T47D (cell line): ENCODE measurements at regions not wholly inside any gene's neighbourhood (a gene's known extent, or its start where the extent isn't known, plus 50 kb on each side); places are given as distances from the start of the nearest gene placed in this dataset.

Source experiments
- DNase-seq, 2 experiments: peaks; one replicate each; pipeline versions ENCODE4 v3.0.0 to v3.0.0-alpha.2; 2011 to 2012; ENCODE audit warnings: low read depth in 1 of 2, low spot score in 1 of 2
- JUND ChIP-seq: IDR thresholded peaks from 2 replicates; pipeline ENCODE4 v1.6.1; 2012; ENCODE audit warnings: low read depth
- in situ Hi-C: cut with HindIII; loops from 2 replicates; pipeline ENCODE4 v1.10.0; 2016; ENCODE audit warnings: low sequenced_read_pairs, low pct_unique_long_range_greater_than_20kb

- TF ChIP-seq JUND: no peak
- no peak for DNase-seq
- in situ Hi-C loops: no loop called here
These were observed 700.3 kb upstream of the SEMA3D start for GRCh38 chr7:85887133-85887532.

GRCh38 chr7:85882335-85882734, 695.5 kb upstream of the SEMA3D start:
- no peak for TF ChIP-seq JUND
- no peak for DNase-seq
- in situ Hi-C loops: no loop called here

GRCh38 chr7:85875398-85875797, 688.5 kb upstream of the SEMA3D start:
- no peak for DNase-seq
- in situ Hi-C loops: no loop called here
- no peak for TF ChIP-seq JUND

GRCh38 chr7:85866540-85866939, 679.7 kb upstream of the SEMA3D start:
- no peak for DNase-seq
- no peak for TF ChIP-seq JUND
- in situ Hi-C loops: no loop called here

- peak; percentile 13 to 65 for DNase-seq
- in situ Hi-C loops: no loop called here
- no peak for TF ChIP-seq JUND
These were observed 664.8 kb upstream of the SEMA3D start for GRCh38 chr7:85851571-85852193.

GRCh38 chr7:85850381-85850780, 663.5 kb upstream of the SEMA3D start:
- DNase-seq: no peak
- in situ Hi-C loops: no loop called here
- TF ChIP-seq JUND: no peak

GRCh38 chr7:85840554-85840953, 653.7 kb upstream of the SEMA3D start:
- in situ Hi-C loops: no loop called here
- no peak for TF ChIP-seq JUND
- DNase-seq: no peak

- no peak for DNase-seq
- in situ Hi-C loops: no loop called here
- TF ChIP-seq JUND: no peak
These were observed 646.2 kb upstream of the SEMA3D start for GRCh38 chr7:85833066-85833465.

- no peak for DNase-seq
- in situ Hi-C loops: no loop called here
These were observed 644.1 kb upstream of the SEMA3D start for GRCh38 chr7:85830982-85831381.

GRCh38 chr7:85829817-85830432, 643.1 kb upstream of the SEMA3D start:
- in situ Hi-C loops: no loop called here
- peak in 1 of 2 experiments; percentile 44 for DNase-seq
- TF ChIP-seq JUND: no peak

More at GRCh38 chr7:85830982-85831381, 644.1 kb upstream of the SEMA3D start:
- TF ChIP-seq JUND: no peak

GRCh38 chr7:85829176-85829575, 642.3 kb upstream of the SEMA3D start:
- in situ Hi-C loops: no loop called here
- no peak for TF ChIP-seq JUND
- no peak for DNase-seq

- in situ Hi-C loops: no loop called here
- DNase-seq: no peak
- no peak for TF ChIP-seq JUND
These were observed 641.8 kb upstream of the SEMA3D start for GRCh38 chr7:85828614-85829013.

- no peak for DNase-seq
- in situ Hi-C loops: no loop called here
- no peak for TF ChIP-seq JUND
These were observed 636.7 kb upstream of the SEMA3D start for GRCh38 chr7:85823396-85824080.
